K562 (cell line): ENCODE measurements at regions not wholly inside any gene's neighbourhood (a gene's known extent, or its start where the extent isn't known, plus 50 kb on each side); places are given as distances from the start of the nearest gene placed in this dataset.

Experiments used
- ATF7 ChIP-seq: fragments of 450-650 bp; IDR thresholded peaks from 2 replicates; pipeline ENCODE4 v1.7.1; 2014; ENCODE audit warnings: mild to moderate bottlenecking, moderate library complexity
- EZH2 ChIP-seq: IDR thresholded peaks from 2 replicates; pipeline ENCODE4 v1.6.1; 2012; ENCODE audit warnings: low read depth, mild to moderate bottlenecking, inconsistent platforms, low read length, borderline replicate concordance
- FOXM1 ChIP-seq, 2 experiments: fragments of 450-650 bp in 1 of 2; sonication (generic) in 1 of 2; formaldehyde crosslinking in 1 of 2; IDR thresholded peaks; 2 replicates each; pipeline versions ENCODE4 v1.6.1 to v1.9.0; 2017 to 2022; ENCODE audit warnings: low read depth in 2 of 2, mild to moderate bottlenecking in 2 of 2, missing genetic modification reagents in 1 of 2, moderate library complexity in 1 of 2
- HDAC6 ChIP-seq: IDR thresholded peaks from 2 replicates; pipeline ENCODE4 v1.6.1; 2012; ENCODE audit warnings: low read depth, mild to moderate bottlenecking, control low read depth, inconsistent platforms, low read length, moderate library complexity
- POLR2A ChIP-seq: fragments of 450-650 bp; conservative IDR thresholded peaks from 2 replicates; pipeline ENCODE4 v1.6.1; 2016
- RAD21 ChIP-seq, 2 experiments: fragments of 250-450 bp in 1 of 2; fragments of 450-650 bp in 1 of 2; sonication (Bioruptor Pico) in 1 of 2; formaldehyde crosslinking in 1 of 2; IDR thresholded peaks in 1 of 2; conservative IDR thresholded peaks in 1 of 2; 2 replicates each; pipeline versions ENCODE4 v1.4.0 to v1.8.0; 2020 to 2022; ENCODE audit warnings: mild to moderate bottlenecking in 2 of 2, moderate library complexity in 1 of 2
- TF ChIP-seq, protein P1 (sequence below): fragments of 450-650 bp; conservative IDR thresholded peaks from 2 replicates; pipeline ENCODE4 v1.6.1; 2016; ENCODE audit warnings: missing genetic modification characterization, low read depth, mild to moderate bottlenecking, control low read depth, missing compliant biosample characterization
- TF ChIP-seq, protein P2 (sequence below): sonication (generic); formaldehyde crosslinking; IDR thresholded peaks from 2 replicates; pipeline ENCODE4 v1.8.0; 2022; ENCODE audit warnings: mild to moderate bottlenecking, missing genetic modification reagents
- TF ChIP-seq, protein P3 (sequence below), 3 experiments: IDR thresholded peaks in 2 of 3; conservative IDR thresholded peaks in 1 of 3; 2 replicates each; pipeline ENCODE4 v1.5.1; 2011 to 2012; ENCODE audit warnings: low read length in 3 of 3, mild to moderate bottlenecking in 3 of 3, control low read depth in 2 of 3, improper control_type of control experiment in 1 of 3, inconsistent platforms in 1 of 3, low read depth in 1 of 3, mixed read lengths in 1 of 3, moderate library complexity in 1 of 3; ENCODE audit not compliant: insufficient read depth in 2 of 3

DNA sequence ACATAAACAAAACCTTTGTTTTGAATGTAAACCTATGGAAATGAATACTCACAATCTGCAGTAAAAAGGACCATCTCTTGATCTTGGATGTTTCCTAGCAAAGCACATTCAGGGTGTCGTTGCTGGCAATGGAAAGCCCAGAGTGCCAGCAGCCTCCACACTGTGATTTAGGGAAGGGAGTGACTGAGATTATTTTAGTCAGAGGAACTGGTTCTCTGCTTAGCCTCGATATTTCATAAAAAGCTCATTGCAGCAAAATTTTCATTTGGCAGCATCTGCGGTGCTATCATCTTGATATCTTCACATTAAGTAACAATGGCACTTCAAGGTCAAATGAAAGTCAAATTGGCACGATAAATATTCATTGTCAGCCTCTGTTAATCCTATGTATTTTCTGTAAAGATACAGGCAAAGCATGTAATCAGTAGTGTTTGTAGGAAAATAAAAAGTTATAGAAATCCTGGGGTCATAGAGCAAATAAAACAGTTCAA is 116.0 kb downstream of the MACIR start:
- TF ChIP-seq, protein P1, sequence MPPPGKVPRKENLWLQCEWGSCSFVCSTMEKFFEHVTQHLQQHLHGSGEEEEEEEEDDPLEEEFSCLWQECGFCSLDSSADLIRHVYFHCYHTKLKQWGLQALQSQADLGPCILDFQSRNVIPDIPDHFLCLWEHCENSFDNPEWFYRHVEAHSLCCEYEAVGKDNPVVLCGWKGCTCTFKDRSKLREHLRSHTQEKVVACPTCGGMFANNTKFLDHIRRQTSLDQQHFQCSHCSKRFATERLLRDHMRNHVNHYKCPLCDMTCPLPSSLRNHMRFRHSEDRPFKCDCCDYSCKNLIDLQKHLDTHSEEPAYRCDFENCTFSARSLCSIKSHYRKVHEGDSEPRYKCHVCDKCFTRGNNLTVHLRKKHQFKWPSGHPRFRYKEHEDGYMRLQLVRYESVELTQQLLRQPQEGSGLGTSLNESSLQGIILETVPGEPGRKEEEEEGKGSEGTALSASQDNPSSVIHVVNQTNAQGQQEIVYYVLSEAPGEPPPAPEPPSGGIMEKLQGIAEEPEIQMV (tag), result no peak
- TF ChIP-seq RAD21 (CRISPR knock-in tag; conservative IDR thresholded peaks at IDR 0.05 in 1 of 2, IDR thresholded peaks at IDR 0.05 in 1 of 2) (no peak), HDAC6 (no peak), EZH2 (no peak), ATF7 (no peak), POLR2A (no peak), FOXM1 (IDR thresholded peaks at IDR 0.05; ENCODE audit: low read depth) (no peak), FOXM1 (CRISPR knock-in tag; IDR thresholded peaks at IDR 0.05; ENCODE audit: low read depth) (no peak)
- TF ChIP-seq, protein P2, sequence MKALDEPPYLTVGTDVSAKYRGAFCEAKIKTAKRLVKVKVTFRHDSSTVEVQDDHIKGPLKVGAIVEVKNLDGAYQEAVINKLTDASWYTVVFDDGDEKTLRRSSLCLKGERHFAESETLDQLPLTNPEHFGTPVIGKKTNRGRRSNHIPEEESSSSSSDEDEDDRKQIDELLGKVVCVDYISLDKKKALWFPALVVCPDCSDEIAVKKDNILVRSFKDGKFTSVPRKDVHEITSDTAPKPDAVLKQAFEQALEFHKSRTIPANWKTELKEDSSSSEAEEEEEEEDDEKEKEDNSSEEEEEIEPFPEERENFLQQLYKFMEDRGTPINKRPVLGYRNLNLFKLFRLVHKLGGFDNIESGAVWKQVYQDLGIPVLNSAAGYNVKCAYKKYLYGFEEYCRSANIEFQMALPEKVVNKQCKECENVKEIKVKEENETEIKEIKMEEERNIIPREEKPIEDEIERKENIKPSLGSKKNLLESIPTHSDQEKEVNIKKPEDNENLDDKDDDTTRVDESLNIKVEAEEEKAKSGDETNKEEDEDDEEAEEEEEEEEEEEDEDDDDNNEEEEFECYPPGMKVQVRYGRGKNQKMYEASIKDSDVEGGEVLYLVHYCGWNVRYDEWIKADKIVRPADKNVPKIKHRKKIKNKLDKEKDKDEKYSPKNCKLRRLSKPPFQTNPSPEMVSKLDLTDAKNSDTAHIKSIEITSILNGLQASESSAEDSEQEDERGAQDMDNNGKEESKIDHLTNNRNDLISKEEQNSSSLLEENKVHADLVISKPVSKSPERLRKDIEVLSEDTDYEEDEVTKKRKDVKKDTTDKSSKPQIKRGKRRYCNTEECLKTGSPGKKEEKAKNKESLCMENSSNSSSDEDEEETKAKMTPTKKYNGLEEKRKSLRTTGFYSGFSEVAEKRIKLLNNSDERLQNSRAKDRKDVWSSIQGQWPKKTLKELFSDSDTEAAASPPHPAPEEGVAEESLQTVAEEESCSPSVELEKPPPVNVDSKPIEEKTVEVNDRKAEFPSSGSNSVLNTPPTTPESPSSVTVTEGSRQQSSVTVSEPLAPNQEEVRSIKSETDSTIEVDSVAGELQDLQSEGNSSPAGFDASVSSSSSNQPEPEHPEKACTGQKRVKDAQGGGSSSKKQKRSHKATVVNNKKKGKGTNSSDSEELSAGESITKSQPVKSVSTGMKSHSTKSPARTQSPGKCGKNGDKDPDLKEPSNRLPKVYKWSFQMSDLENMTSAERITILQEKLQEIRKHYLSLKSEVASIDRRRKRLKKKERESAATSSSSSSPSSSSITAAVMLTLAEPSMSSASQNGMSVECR (CRISPR knock-in tag), result no peak
- TF ChIP-seq, protein P3, sequence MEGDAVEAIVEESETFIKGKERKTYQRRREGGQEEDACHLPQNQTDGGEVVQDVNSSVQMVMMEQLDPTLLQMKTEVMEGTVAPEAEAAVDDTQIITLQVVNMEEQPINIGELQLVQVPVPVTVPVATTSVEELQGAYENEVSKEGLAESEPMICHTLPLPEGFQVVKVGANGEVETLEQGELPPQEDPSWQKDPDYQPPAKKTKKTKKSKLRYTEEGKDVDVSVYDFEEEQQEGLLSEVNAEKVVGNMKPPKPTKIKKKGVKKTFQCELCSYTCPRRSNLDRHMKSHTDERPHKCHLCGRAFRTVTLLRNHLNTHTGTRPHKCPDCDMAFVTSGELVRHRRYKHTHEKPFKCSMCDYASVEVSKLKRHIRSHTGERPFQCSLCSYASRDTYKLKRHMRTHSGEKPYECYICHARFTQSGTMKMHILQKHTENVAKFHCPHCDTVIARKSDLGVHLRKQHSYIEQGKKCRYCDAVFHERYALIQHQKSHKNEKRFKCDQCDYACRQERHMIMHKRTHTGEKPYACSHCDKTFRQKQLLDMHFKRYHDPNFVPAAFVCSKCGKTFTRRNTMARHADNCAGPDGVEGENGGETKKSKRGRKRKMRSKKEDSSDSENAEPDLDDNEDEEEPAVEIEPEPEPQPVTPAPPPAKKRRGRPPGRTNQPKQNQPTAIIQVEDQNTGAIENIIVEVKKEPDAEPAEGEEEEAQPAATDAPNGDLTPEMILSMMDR (IDR thresholded peaks at IDR 0.05 in 2 of 3, conservative IDR thresholded peaks at IDR 0.05 in 1 of 3; ENCODE audit: insufficient read depth in 2 of 3, low read depth in 1 of 3, low read length in 3 of 3), result no peak
